ENCODE measurements at regions not wholly inside any gene's neighbourhood (a gene's known extent, or its start where the extent isn't known, plus 50 kb on each side); places are given as distances from the start of the nearest gene placed in this dataset.

DNA sequence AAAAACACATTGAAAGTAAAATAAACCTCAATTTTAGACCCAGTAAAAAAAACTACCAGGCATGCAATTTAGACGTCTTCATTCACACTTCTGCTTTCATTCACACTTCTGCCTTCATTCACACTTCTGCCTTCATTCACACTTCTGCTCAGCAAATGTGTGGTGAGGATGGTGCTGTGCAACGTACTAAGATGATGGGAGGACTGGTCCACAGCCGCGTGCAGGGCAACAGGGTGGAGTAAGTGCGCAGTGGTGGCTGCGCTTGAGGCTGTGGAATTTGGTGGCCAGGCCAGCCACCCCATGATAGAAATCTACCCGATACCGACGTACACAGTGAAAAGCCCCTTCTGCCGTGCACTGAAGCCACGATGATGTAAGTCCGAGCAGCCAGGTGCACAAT lies 114.3 kb upstream of the CD93 start (continued):
- TF ChIP-seq, protein P1, sequence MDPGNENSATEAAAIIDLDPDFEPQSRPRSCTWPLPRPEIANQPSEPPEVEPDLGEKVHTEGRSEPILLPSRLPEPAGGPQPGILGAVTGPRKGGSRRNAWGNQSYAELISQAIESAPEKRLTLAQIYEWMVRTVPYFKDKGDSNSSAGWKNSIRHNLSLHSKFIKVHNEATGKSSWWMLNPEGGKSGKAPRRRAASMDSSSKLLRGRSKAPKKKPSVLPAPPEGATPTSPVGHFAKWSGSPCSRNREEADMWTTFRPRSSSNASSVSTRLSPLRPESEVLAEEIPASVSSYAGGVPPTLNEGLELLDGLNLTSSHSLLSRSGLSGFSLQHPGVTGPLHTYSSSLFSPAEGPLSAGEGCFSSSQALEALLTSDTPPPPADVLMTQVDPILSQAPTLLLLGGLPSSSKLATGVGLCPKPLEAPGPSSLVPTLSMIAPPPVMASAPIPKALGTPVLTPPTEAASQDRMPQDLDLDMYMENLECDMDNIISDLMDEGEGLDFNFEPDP (CRISPR knock-in tag; IDR thresholded peaks at IDR 0.05), result no peak
- TF ChIP-seq ZNF778 (CRISPR knock-in tag; IDR thresholded peaks at IDR 0.05) (no peak), ZNF274 (IDR thresholded peaks at IDR 0.05; ENCODE audit: borderline replicate concordance, low read depth, low read length) (no peak), TGIF2 (CRISPR knock-in tag; IDR thresholded peaks at IDR 0.05) (no peak), ZSCAN32 (CRISPR knock-in tag; IDR thresholded peaks at IDR 0.05) (no peak)

DNA sequence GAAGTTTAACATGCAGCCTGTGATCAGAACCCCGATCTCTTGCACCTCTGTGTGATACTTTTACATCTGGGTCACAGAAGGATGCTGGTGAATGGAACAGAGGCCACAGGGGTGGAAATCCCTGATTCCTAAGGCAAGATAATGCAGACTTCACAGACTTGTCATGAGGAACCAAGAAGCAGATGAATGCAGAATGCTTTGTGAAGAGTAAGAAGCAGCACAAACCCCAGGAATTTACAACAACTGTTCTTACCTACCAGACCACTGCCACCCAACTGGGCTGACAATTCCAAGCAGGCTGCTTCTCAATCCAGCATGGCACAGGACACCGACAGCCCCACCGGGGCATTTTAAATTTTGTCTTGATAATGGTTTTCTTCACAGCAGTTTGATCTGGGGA lies 113.2 kb upstream of the CD93 start:
- FAIRE-seq (no peak), DNase-seq (ENCODE audit: extremely low read depth in 1 of 4, low spot score in 3 of 4) (no peak), ATAC-seq (no peak)
- H3K9me1 ChIP-seq (ENCODE audit: control insufficient read depth, insufficient read depth, low read length), result no peaks in the 10 kb centered on the region
- H3K4me1 ChIP-seq (replicated peaks in 1 of 2; ENCODE audit: control insufficient read depth in 2 of 2, insufficient read depth in 2 of 2, low read length in 2 of 2), result peaks cover 9 to 15% of the 10 kb centered on the region in 2 experiments; a peak in 4 of 5 replicates
- H3K79me2 ChIP-seq (ENCODE audit: control insufficient read depth, insufficient read depth, low read length), result no peaks in the 10 kb centered on the region
- ChIA-PET CTCF (ENCODE audit: low intra/inter-chr PET ratio) (no interaction called here), POLR2A (no interaction called here)
- intact Hi-C loops (cut with micrococcal nuclease), result no loop called here
- TF ChIP-seq, protein P2, sequence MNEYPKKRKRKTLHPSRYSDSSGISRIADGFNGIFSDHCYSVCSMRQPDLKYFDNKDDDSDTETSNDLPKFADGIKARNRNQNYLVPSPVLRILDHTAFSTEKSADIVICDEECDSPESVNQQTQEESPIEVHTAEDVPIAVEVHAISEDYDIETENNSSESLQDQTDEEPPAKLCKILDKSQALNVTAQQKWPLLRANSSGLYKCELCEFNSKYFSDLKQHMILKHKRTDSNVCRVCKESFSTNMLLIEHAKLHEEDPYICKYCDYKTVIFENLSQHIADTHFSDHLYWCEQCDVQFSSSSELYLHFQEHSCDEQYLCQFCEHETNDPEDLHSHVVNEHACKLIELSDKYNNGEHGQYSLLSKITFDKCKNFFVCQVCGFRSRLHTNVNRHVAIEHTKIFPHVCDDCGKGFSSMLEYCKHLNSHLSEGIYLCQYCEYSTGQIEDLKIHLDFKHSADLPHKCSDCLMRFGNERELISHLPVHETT (CRISPR knock-in tag; conservative IDR thresholded peaks at IDR 0.05 in 1 of 2, IDR thresholded peaks at IDR 0.05 in 1 of 2), result no peak
- TF ChIP-seq ETV5 (CRISPR knock-in tag; IDR thresholded peaks at IDR 0.05; ENCODE audit: low read depth) (no peak), PURB (CRISPR knock-in tag; IDR thresholded peaks at IDR 0.05; ENCODE audit: low read depth) (no peak), SP2 (IDR thresholded peaks at IDR 0.05; ENCODE audit: extremely low read depth, low read depth, low read length, poor library complexity, severe bottlenecking) (no peak), EGR1 (conservative IDR thresholded peaks at IDR 0.05) (no peak), FOXJ3 (CRISPR knock-in tag; IDR thresholded peaks at IDR 0.05) (no peak), EP400 (IDR thresholded peaks at IDR 0.05) (no peak), ESRRA (IDR thresholded peaks at IDR 0.05; ENCODE audit: borderline replicate concordance, low read depth) (no peak)
- TF ChIP-seq, protein P3, sequence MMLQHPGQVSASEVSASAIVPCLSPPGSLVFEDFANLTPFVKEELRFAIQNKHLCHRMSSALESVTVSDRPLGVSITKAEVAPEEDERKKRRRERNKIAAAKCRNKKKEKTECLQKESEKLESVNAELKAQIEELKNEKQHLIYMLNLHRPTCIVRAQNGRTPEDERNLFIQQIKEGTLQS (IDR thresholded peaks at IDR 0.05), result no peak
- TF ChIP-seq, protein P3 (CRISPR knock-in tag; conservative IDR thresholded peaks at IDR 0.05), result no peak
- no peak overlapping the region for H3K4me3 ChIP-seq
- no peak overlapping the region for H3K4me2 ChIP-seq (ENCODE audit: insufficient read depth, low read length)
- H3K27me3 ChIP-seq (ENCODE audit: control insufficient read depth in 2 of 2, insufficient read depth in 2 of 2, low read length in 2 of 2), result no peaks in the 10 kb centered on the region
- H4K20me1 ChIP-seq (replicated peaks; ENCODE audit: control insufficient read depth, insufficient read depth, low read length), result no peaks in the 10 kb centered on the region
- H2AFZ ChIP-seq (ENCODE audit: low read depth, low read length), result no peak overlapping the region
- no peak overlapping the region for H3K27ac ChIP-seq (ENCODE audit: extremely low read depth, low read depth, low read length)
- in situ Hi-C loops (cut with MboI), result loop anchor here (5.0 kb wide), 1 partner anchor 137 kb away; no protein-coding TSS in a partner anchor
- WGBS (ENCODE audit: insufficient coverage, low coverage, missing lambda C conversion rate), result 45% methylated on average over 3 of the region's 3 CpGs
- H3K9me3 ChIP-seq (replicated peaks; ENCODE audit: control insufficient read depth, insufficient read depth, low read depth, low read length), result no peaks in the 10 kb centered on the region
- BruUV-seq (replicated peaks), result no TSS peak
- H3K36me3 ChIP-seq (ENCODE audit: control insufficient read depth, insufficient read depth, low read length), result no peaks in the 10 kb centered on the region
- H3K9ac ChIP-seq (ENCODE audit: insufficient read depth in 1 of 2, low read depth in 2 of 2, low read length in 2 of 2), result no peak overlapping the region
